AG20443 (cell line): ENCODE measurements at regions not wholly inside any gene's neighbourhood (a gene's known extent, or its start where the extent isn't known, plus 50 kb on each side); places are given as distances from the start of the nearest gene placed in this dataset.

ENCODE experiments used
- DNase-seq: peaks from one replicate; pipeline ENCODE4 v3.0.0; 2012; ENCODE audit warnings: low spot score, mixed read lengths

DNA sequence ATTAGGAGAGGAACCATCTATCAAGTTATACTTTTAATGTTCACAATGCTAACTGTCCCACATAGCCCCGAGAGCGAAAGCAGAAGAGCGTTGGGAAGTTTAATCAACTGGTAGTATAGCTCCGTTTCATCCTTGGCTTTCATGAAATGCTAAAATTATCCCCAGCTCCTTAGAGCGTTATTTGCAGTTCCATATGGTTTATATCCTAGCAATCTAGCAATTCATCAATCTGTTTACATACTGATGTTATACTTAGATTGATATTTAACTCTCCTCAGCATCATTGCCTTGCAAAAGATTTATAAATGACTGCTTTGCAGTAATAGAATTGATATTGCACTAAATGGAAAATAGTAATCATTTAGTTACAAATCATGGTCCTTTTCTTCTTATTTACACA, 419.8 kb downstream of the COG6 start:
- DNase-seq: no peak

DNA sequence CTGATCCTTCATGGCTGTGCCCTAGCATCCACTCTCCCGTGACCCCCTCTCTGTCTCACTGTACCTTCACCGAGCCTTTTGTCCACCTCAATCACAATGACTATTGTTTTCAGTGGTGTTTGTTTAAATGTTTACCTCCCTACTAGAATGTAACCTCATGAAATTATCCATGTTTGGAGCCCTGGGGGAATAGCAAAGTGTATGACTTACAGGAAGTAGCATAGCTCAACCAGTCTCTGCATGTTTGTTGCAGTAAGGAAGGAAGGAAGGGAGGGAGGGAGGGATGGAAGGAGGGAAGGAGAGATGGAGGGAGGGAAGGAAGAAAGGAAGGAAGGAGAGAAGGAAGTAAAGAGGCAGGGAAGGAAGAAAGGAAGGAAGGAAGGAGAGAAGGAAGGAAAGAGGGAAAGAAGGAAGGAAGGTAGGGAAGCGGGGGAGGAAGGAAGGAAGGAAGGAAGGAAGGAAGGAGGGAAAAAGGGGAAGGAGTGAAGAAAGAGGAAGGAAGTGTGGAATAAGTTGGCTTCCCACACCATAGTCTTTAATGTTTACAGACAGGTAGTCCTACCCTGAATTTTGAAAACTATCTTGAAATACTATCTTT, 421.4 kb downstream of the COG6 start:
- DNase-seq: no peak

GRCh38 chr13:40077396-40078027, 422.1 kb downstream of the COG6 start:
- DNase-seq: no peak

GRCh38 chr13:40079721-40080120, 424.3 kb downstream of the COG6 start:
- DNase-seq: no peak

DNA sequence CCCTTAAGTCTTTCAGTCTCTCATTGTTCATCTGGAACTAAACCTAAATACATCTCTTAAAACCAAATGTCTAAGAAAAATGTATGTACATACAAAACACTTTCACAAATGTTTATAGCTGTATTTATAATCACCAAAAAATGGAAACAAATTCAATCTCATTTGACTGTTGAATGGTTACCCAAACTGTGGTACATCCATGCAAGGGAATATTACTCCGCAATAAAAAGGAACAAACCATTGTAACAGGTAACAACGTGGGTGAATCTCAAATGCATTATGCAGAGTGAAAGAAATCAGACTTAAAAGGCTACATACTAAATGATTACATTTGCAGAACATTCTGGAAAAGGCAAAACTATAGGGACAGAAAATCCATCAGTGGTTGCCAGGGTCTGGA, 425.2 kb downstream of the COG6 start:
- no peak for DNase-seq

DNA sequence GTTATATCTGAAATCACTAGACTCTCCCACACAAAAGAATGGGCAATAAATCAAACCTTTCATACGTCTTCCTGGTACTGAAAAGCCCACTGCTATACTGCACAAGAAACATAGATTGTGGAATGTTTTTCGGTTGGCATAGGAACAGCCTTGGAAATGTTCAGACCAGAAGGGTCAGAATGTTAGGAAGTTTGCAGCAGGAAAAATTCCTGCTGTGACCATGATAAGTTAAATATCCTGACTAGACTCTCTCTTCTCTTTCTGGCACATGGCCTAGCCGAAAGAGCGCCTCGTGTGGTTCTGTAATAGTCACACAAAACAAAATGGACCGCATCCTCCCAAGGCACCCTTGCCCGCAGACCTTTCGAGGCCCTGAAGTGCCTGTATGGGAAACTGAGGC, 427.2 kb downstream of the COG6 start:
- DNase-seq: no peak

DNA sequence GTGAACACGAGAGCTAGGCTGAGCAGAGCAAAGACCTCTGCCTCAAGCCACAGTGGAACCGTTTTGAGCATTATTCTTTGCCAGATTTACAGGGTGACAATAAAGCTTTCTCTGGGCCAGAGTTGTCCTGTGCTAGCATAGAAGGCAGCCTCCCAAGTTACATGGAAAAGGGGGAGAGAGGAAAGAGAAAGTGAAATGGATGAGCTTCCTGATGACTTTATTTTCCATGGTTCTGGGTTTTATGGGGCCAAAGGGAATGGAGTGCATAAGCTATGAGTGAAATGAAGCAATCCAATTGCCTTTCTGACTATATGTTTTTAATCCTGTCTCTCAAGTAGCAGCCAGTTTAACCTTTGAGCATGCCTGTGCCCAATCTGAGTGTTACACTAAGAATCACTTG, 428.4 kb downstream of the COG6 start:
- DNase-seq: no peak

DNA sequence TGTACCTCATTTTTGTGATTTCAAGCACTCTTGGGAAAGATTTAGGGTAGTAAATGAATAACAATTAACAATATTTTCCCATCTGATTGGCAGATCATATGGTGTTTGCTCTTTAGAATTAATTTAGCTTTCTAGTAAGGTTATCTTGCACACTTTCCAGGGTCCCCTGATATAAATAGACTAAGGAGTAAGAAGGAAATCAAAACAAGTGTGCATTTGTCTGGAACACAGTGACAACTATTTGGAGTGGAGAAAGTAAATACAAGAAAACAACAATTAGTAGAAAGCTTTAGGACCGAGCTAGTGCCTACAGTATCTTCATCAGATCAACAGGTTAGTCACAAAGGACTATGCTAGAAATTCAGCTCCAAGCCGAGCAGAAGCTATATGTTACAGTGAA, 429.5 kb downstream of the COG6 start:
- DNase-seq: no peak

- no peak for DNase-seq
These were observed 431.9 kb downstream of the COG6 start for GRCh38 chr13:40087091-40088002.

DNA sequence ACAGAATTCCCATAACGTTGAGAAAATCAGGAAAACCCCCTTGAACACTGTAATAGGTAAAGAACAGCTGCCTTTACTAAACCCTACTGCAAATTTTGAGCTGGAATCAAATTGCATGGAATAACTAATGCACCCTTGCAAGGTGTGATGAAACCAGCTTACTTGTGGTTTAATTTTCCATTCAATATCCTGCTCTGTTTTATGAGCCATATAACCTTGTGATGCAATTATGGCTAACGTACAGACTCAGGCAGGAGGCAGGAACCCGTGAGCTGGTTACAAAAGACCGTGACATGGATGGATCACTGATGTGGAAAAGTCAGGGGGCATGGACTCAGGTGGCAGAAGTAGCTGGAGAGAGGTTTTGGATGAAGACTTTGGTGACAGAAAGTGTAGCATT, 438.6 kb downstream of the COG6 start:
- no peak for DNase-seq

- no peak for DNase-seq
These were observed 440.4 kb downstream of the COG6 start for GRCh38 chr13:40095695-40096356.

- DNase-seq: no peak
These were observed 441.0 kb downstream of the COG6 start for GRCh38 chr13:40096357-40096901.

DNA sequence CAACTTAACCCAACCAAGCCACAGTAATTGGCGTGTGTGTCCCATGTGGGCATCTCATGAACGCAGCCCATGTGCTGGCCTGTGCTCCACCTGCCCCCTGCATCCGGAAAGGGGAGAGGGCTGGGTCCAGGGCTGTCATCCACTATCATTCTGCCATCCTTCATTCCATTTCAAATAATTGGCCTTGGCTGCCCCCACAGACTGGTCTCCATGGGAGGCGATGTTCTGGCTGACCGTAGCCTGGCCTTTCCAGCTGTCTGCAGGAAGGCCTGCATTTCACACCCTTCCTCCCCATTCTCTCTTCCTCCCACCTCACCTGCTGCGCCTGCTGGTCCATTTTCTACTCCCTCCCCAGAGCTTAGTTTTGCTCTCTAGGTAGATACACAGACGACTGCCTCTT, 442.8 kb downstream of the COG6 start:
- no peak for DNase-seq

DNA sequence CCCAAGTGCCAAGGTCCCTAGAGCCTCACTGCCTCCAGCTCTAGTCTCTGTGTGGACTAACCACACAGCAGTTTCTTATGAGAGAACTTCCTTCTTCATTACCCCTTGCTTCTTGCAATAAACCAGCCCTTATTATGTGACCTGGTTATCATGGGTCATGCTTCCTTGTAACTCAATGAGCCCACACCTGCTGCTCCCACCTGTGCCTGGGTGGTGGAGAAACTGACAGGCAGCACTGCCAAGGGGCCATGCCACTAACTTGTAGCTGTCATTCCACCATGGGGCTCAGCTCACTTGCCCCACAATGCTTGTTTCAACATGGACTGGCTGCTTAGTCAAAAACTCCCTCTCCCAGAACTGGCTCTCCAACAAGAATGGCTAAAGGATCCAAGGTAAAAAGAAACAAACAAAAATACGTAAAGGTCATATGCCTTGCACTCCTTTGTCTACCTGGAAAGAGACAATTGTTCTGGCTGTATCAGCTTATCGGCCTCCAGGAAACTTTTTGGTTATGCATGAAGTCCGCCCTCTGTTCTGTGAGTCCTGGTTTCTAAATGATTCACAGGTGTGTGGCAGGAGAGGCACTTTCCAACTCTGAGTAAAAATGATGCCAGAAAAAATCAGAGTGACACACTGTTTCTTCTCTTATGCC, 446.4 kb downstream of the COG6 start:
- DNase-seq: no peak

DNA sequence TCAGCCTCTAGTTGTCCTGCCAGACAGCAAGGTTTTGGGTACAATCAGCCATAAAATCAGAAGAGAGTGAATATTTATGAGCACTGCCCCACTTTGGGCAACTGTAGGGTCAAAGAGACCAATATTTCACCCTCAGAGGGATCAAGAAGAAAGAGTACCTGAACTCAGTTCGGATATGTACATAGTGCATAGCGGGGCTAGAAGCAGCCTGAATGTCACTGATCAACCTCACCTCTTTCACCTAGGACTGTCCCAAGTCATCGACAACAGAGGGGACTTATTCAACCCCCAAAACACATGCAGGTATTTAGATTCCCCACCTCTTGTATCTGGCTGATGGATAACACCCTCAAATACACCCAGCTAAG, 446.9 kb downstream of the COG6 start:
- no peak for DNase-seq

DNA sequence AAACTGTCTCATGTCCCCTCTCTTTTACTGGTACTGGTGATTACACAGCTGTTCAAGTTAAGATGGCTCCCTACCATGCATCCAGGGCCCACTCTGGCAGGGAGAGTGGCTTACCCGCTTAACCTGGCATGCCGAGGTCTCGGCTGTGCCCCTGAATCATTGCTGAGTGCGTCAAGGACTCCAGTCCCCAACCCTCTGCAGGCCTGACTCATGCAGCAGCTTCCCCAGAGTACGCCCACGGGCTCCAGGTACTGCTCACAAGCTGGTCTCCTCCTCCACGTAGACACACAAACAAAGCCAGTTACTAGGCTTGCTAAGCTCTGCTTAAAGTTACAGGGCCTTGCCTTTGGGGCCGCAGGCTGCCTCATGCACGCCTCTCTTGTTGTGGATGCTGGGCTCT, 447.4 kb downstream of the COG6 start:
- DNase-seq: peak; percentile 43

GRCh38 chr13:40103864-40104263, 448.4 kb downstream of the COG6 start:
- DNase-seq: no peak

DNA sequence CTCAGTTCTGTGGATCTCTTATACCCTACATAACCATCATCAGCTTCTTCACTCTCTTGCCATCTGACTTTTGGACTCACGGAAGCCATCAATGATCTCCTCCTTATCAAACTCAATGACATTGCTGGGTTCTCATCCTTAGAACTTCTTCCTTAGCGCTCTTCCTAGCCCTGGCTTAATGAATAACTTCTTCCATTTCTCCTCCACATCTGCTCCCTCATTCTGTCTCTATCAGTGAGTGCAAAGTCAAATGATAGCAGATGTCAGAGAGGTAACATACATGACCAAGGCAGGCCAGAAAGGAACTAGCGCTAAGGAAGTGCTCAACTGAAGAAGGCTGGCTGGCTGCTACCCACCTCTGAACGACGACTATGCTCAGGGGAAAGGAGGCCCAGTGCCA, 449.8 kb downstream of the COG6 start:
- no peak for DNase-seq

DNA sequence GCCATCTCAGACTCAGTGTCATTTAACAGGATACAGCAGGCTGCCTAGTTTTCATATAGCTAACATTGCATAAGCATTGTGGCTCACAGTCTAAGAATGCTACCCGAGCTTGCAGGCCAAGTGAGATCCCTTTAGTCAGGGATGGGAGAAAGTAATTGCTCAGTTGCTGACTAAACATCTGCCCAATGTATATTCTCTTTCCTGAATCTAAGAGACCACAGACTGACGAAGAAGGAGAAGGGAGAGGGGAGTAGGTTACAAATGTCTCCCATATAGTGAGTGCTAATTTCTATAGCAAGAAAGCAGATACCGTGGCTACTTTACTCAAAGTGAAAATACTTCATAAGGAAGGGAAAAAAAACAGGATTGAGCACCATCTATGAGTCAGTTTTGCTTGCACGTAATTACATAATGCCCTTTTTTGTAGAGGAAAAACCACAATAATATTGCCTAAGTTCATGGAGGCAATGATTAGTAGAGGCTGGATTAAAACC, 453.9 kb downstream of the COG6 start:
- DNase-seq: peak; percentile 82

GRCh38 chr13:40113643-40114304, 458.3 kb downstream of the COG6 start:
- DNase-seq: peak; percentile 26

DNA sequence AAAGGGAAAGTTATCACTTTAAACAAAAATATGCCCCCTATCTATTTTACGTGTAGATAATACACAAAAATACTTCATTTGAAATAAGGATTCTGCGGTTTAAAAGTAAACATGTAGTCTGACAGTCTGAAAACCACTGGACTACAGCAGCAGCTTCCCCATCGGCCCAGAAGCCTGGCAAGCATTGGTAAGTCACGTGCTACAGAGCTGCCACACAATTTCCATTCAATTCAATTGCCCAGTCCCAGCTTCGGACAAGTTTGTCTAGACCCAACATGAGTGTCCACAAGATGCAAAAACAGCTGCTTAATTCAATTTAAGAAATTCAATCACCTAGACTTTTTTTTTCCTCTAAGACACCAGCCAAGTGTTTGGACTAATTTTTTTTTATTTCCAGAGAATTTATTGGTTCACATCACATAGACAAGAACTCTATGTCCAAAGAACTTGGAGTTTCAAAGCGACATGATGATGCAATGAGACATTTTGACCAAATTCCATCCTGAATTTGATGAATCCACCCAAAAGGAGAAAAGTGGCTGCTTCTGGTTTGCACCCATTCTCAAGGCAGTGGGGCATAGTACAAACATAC, 458.9 kb downstream of the COG6 start:
- DNase-seq: no peak
